ENCODE measurements at regions not wholly inside any gene's neighbourhood (a gene's known extent, or its start where the extent isn't known, plus 50 kb on each side); places are given as distances from the start of the nearest gene placed in this dataset.

DNA sequence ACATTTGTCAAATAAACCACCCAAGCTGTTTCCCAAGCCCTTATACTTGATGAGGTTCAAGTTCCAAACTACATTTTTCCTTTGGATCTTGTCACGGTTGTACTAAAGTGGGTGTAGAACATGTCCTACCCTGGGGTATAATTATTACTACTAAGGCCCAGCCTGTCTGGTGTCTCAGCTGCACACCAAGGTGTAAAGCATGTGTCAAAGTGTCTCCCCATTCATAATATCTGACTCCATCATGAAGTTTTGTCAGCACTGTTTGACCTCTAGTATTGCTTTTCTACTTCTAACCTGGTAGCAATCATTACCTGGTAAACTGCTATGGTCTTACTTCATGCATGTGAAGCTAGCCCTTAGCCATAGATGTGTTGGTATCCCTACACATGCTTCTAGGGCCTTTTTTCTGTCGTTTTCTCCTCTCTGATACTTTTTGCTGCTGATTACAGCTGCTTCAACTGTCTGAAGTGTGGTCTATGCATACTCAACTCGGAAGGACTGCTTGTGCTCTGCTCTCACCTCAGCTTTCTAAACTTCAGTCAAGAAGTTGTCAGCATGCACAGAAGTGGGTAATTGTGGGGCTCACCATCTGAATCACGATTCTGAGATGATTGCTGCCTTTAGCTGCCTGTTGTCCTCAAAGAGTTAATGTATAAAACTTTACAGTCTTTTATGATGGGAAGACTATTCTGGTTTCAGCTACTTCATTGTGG lies 445.7 kb upstream of the TRIB2 start:
- Histone ChIP-seq H3K9me3 (ENCODE audit: control insufficient read depth, insufficient read depth, low read length) (no peaks in the 10 kb centered on the region), H3K4me1 (ENCODE audit: insufficient read depth, low read length) (0 out of 2 replicates have a peak, but pooled peaks cover 4% of the 10 kb centered on the region), H3K9ac (ENCODE audit: low read depth, low read length) (no peak overlapping the region), H3K36me3 (ENCODE audit: insufficient read depth, low read length) (no peaks in the 10 kb centered on the region)

DNA sequence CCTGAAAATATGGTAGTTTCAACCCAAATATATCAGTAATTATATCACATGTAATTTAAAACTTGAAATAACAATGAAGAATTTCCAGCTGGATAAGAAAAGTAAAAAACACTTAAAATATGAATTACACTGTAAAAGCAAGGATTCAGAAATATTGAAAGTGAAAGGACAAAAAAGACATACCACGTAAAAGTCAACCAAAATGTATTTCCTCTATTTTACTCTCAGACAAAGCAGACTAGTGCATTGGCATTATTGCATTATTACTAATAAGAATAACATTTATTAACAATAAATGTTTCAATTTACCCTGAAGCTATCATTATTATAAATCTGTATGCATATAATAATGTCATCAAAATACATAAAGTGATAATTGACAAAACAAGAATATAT lies 445.1 kb upstream of the TRIB2 start:
- H3K36me3 ChIP-seq (ENCODE audit: insufficient read depth, low read length), result no peaks in the 10 kb centered on the region
- H3K9me3 ChIP-seq (ENCODE audit: control insufficient read depth, insufficient read depth, low read length), result no peaks in the 10 kb centered on the region
- H3K4me1 ChIP-seq (ENCODE audit: insufficient read depth, low read length), result 0 out of 2 replicates have a peak, but pooled peaks cover 4% of the 10 kb centered on the region
- no peak overlapping the region for H3K9ac ChIP-seq (ENCODE audit: low read depth, low read length)

DNA sequence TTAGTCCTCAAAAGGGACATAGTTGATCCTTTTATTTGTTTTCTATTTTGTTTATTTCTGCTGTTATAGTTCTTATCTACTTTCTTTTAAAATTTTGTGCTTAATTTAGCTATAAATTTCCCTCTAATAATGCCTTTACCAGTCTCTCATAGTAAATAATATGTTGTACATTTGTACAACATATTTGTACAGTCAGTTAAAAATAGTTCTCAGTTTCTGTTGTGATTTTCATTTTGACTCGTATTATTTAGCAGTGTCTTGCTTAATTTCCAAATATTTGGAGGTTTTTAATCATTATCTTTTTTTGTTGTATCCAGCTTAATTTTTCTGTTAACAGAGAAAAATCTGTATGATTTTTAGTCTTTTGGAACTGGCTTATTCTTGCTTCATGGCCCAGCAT lies 443.6 kb upstream of the TRIB2 start:
- peaks cover 15% of the 10 kb centered on the region for H3K4me1 ChIP-seq (ENCODE audit: insufficient read depth, low read length)

GRCh38 chr2:12274591-12274990 lies 442.1 kb upstream of the TRIB2 start:
- H3K36me3 ChIP-seq (ENCODE audit: insufficient read depth, low read length), result no peaks in the 10 kb centered on the region
- H3K4me1 ChIP-seq (ENCODE audit: insufficient read depth, low read length), result peaks cover 15% of the 10 kb centered on the region

More for the DNA sequence above, 443.6 kb upstream of the TRIB2 start:
- H3K36me3 ChIP-seq (ENCODE audit: insufficient read depth, low read length), result no peaks in the 10 kb centered on the region
- no peaks in the 10 kb centered on the region for H3K9me3 ChIP-seq (ENCODE audit: control insufficient read depth, insufficient read depth, low read length)
- no peak overlapping the region for H3K9ac ChIP-seq (ENCODE audit: low read depth, low read length)

GRCh38 chr2:12277241-12278034 lies 439.3 kb upstream of the TRIB2 start:
- peaks cover 3% of the 10 kb centered on the region; the same call in 1 of the 2 replicates for H3K9me3 ChIP-seq (ENCODE audit: control insufficient read depth, insufficient read depth, low read length)
- peaks cover 12% of the 10 kb centered on the region for H3K4me1 ChIP-seq (ENCODE audit: insufficient read depth, low read length)
- no peak overlapping the region for H3K9ac ChIP-seq (ENCODE audit: low read depth, low read length)
- no peaks in the 10 kb centered on the region for H3K36me3 ChIP-seq (ENCODE audit: insufficient read depth, low read length)

More at GRCh38 chr2:12274591-12274990, 442.1 kb upstream of the TRIB2 start:
- Histone ChIP-seq H3K9ac (ENCODE audit: low read depth, low read length) (no peak overlapping the region), H3K9me3 (ENCODE audit: control insufficient read depth, insufficient read depth, low read length) (peaks cover 3% of the 10 kb centered on the region; the same call in 1 of the 2 replicates)

DNA sequence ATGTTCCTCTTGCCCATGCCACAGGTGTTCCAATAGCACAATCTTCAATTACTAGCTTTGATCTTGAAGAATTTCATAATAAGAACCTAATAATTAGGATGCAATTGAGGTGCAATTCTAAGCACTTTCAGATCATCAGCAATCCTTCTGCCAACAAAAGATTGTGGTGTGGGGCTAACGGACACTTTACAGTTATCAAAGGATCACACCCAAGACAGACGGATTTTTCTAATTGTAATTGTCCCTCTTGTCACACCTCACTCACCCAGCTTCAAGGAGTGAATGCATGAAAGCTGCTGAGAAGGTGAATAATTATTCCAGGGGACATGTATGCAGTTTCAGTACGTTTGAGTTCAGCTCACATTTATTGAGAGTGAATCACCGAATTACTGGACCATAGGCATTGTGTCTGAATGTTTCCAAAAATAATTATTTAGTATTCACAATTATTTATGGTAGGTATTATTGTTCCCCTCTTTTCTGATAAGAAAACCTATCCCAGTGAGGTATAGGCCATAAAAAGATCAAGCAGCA lies 438.5 kb upstream of the TRIB2 start:
- Histone ChIP-seq H3K36me3 (ENCODE audit: insufficient read depth, low read length) (no peaks in the 10 kb centered on the region), H3K9ac (ENCODE audit: low read depth, low read length) (no peak overlapping the region), H3K4me1 (ENCODE audit: insufficient read depth, low read length) (peaks cover 12% of the 10 kb centered on the region), H3K9me3 (ENCODE audit: control insufficient read depth, insufficient read depth, low read length) (peaks cover 3% of the 10 kb centered on the region)

DNA sequence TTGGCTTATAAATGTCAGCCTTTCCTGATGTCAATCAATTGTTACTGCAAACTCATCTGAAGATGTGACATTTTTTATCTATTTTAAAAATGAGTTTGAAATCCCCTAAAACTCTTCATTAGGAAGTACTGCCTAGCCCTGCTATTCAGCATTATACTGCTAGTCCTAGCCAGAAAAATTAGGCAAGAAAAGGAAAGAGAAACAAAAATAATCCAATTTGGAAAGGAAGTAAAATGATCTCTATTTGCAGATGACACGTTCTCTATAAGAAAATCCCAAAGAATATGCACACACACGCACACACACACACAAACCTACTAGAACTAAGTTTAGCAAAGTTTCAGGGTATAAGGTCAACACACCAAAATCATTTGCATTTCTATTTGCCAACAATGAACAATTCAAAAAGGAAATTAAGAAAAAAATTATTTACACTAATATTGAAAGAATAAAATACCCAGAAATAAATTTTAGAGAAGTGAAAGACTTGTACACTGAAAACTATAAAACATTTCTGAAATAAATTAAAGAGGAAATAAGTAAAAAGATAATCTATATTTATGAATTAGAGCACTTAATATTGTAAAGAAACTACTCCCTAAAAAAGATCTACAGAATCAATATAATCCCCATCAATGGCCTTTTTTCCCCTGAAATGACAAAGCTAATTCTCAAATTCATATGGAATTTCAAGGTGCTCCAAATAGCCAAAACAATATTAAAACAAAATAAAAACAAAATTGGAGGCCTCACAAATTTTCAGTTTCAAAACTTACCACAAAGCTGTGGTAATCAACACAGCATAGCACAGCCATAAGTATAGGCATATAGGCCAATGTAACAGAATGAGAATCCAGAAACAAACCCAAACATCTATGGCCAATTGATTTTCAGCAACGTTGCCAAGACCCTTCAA lies 433.7 kb upstream of the TRIB2 start:
- H3K36me3 ChIP-seq (ENCODE audit: insufficient read depth, low read length), result no peaks in the 10 kb centered on the region
- H3K4me1 ChIP-seq (ENCODE audit: insufficient read depth, low read length), result no peaks in the 10 kb centered on the region
- H3K9ac ChIP-seq (ENCODE audit: low read depth, low read length), result no peak overlapping the region
- peaks cover 21% of the 10 kb centered on the region for H3K9me3 ChIP-seq (ENCODE audit: control insufficient read depth, insufficient read depth, low read length)

DNA sequence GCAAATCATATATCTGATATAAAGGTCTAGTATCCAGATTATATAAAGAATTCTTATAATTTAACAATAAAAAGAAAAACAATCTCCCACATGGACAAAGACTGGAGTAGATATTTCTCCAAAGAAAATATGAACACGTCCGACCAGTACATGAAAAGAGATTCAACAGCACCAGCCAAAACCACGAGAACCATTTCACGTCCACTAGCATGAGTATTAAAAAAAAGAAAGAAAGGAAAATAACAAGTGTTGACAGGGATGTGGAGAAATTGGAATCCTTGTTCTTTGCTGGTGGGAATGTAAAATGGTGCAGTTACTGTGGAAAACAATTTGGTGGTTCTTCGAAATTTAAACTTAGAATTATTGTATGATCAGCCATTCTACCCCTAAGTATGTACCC lies 432.7 kb upstream of the TRIB2 start:
- no peak overlapping the region for H3K9ac ChIP-seq (ENCODE audit: low read depth, low read length)
- no peaks in the 10 kb centered on the region for H3K4me1 ChIP-seq (ENCODE audit: insufficient read depth, low read length)
- H3K9me3 ChIP-seq (ENCODE audit: control insufficient read depth, insufficient read depth, low read length), result peaks cover 21% of the 10 kb centered on the region
- no peaks in the 10 kb centered on the region for H3K36me3 ChIP-seq (ENCODE audit: insufficient read depth, low read length)

DNA sequence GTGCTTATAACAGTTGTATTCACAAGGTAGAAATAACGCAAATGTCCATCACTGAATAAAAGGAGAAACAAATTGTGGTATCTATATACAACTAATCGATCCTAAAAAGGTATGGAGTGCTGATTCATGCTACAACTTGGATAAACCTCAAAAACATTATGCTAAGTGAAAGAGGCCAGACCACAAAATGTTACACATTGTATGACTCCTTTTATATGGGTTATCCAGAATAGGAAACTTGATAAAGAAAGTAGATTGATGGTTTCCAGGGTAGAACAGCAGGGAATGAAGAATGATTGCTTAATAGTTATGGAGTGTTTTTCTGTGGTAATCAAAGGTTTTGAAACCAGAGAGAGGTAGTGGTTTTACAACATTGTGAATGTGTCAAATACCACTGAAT lies 432.2 kb upstream of the TRIB2 start:
- Histone ChIP-seq H3K9me3 (ENCODE audit: control insufficient read depth, insufficient read depth, low read length) (peaks cover 18% of the 10 kb centered on the region; the same call in 1 of the 2 replicates), H3K4me1 (ENCODE audit: insufficient read depth, low read length) (no peaks in the 10 kb centered on the region), H3K9ac (ENCODE audit: low read depth, low read length) (no peak overlapping the region), H3K36me3 (ENCODE audit: insufficient read depth, low read length) (no peaks in the 10 kb centered on the region)

GRCh38 chr2:12286347-12286746 lies 430.4 kb upstream of the TRIB2 start:
- Histone ChIP-seq H3K9ac (ENCODE audit: low read depth, low read length) (no peak overlapping the region), H3K9me3 (ENCODE audit: control insufficient read depth, insufficient read depth, low read length) (peaks cover 18% of the 10 kb centered on the region; the same call in 1 of the 2 replicates), H3K36me3 (ENCODE audit: insufficient read depth, low read length) (no peaks in the 10 kb centered on the region), H3K4me1 (ENCODE audit: insufficient read depth, low read length) (no peaks in the 10 kb centered on the region)

- Histone ChIP-seq H3K9me3 (ENCODE audit: control insufficient read depth, insufficient read depth, low read length) (peaks cover 18% of the 10 kb centered on the region; the same call in 1 of the 2 replicates), H3K4me1 (ENCODE audit: insufficient read depth, low read length) (no peaks in the 10 kb centered on the region), H3K9ac (ENCODE audit: low read depth, low read length) (no peak overlapping the region), H3K36me3 (ENCODE audit: insufficient read depth, low read length) (no peaks in the 10 kb centered on the region)
Measured at GRCh38 chr2:12287220-12287751, 429.4 kb upstream of the TRIB2 start.

- Histone ChIP-seq H3K9me3 (ENCODE audit: control insufficient read depth, insufficient read depth, low read length) (peaks cover 18% of the 10 kb centered on the region; the same call in 1 of the 2 replicates), H3K36me3 (ENCODE audit: insufficient read depth, low read length) (no peaks in the 10 kb centered on the region), H3K4me1 (ENCODE audit: insufficient read depth, low read length) (no peaks in the 10 kb centered on the region), H3K9ac (ENCODE audit: low read depth, low read length) (no peak overlapping the region)
Measured at GRCh38 chr2:12288048-12288447, 428.7 kb upstream of the TRIB2 start.

DNA sequence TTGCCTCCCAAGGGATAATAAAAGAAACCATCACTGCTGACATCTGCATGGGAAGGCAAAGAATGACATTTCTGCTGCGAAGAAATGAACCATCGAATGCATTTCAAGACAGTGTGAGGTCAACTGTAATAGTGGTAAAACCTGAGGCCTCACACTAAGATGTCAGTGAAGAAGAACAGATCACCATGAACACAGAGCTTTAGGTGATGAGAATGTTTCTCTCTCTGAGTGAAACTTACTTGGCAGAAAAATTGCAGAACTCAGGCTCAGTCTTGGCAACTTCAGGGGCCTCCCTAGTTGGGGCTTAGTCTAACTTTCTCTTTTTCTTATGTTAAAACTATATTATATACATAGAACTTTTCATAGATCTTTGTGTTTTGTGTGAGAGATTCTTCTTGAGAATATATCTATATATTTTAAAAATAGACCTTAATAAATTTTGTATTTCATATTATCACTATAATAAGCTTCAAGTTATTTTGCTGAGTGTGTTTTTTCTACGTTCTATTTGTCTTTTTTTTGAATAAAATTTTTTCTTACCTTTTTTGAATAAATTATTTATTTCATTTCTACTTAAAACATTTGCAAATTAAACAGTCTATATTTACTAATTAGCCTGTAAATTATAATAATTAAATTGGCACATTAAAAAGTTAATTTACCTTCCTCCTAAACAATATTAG lies 427.5 kb upstream of the TRIB2 start:
- no peak overlapping the region for H3K9ac ChIP-seq (ENCODE audit: low read depth, low read length)
- no peaks in the 10 kb centered on the region for H3K36me3 ChIP-seq (ENCODE audit: insufficient read depth, low read length)
- H3K4me1 ChIP-seq (ENCODE audit: insufficient read depth, low read length), result no peaks in the 10 kb centered on the region
- H3K9me3 ChIP-seq (ENCODE audit: control insufficient read depth, insufficient read depth, low read length), result peaks cover 15% of the 10 kb centered on the region; the same call in 1 of the 2 replicates
